ENCODE measurements at regions not wholly inside any gene's neighbourhood (a gene's known extent, or its start where the extent isn't known, plus 50 kb on each side); places are given as distances from the start of the nearest gene placed in this dataset.

DNA sequence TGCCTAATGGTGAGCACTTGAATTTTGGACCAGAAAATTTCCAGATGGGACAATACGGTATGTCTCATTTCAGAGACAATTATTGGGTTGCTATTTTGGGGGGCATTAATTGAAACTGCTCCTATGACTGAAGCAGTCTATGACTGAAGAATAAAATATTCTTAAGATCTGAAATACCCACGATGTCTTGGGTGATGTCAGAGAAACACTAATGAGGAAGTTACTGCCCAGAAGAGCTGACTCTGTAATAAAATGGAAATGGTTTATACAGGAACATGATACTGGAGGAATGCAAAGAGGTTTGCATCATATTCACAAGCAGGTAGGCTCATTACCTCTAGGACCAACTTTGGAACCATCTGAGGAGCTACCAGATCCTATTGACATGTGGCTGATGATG, 68.7 kb downstream of the IL12A start:
- Histone ChIP-seq H3K27me3 (ENCODE audit: insufficient read depth, low read length, poor library complexity) (no peaks in the 10 kb centered on the region), H3K79me2 (ENCODE audit: insufficient read depth, low read length) (no peaks in the 10 kb centered on the region), H3K9ac (ENCODE audit: low read depth, low read length) (no peak overlapping the region), H3K4me3 (ENCODE audit: low read depth in 1 of 2, low read length in 2 of 2) (no peak overlapping the region), H2AFZ (ENCODE audit: low read depth, low read length) (no peak overlapping the region), H3K4me1 (ENCODE audit: insufficient read depth, low read length) (peaks cover 6% of the 10 kb centered on the region; the same call in 1 of the 2 replicates), H3K36me3 (ENCODE audit: insufficient read depth, low read length) (no peaks in the 10 kb centered on the region), H3K27ac (ENCODE audit: low read length) (no peak overlapping the region), H4K20me1 (ENCODE audit: insufficient read depth, low read length) (no peaks in the 10 kb centered on the region), H3K9me3 (ENCODE audit: insufficient read depth, low read length, severe bottlenecking) (no peaks in the 10 kb centered on the region), H3K4me2 (ENCODE audit: insufficient read depth, low read length) (no peak overlapping the region)
- no peak for ATAC-seq (ENCODE audit: insufficient read depth, low read depth)
- no peak for TF ChIP-seq EZH2 (IDR thresholded peaks at IDR 0.05; ENCODE audit: borderline replicate concordance, low read depth, low read length, severe bottlenecking)
- TF ChIP-seq, protein P1, sequence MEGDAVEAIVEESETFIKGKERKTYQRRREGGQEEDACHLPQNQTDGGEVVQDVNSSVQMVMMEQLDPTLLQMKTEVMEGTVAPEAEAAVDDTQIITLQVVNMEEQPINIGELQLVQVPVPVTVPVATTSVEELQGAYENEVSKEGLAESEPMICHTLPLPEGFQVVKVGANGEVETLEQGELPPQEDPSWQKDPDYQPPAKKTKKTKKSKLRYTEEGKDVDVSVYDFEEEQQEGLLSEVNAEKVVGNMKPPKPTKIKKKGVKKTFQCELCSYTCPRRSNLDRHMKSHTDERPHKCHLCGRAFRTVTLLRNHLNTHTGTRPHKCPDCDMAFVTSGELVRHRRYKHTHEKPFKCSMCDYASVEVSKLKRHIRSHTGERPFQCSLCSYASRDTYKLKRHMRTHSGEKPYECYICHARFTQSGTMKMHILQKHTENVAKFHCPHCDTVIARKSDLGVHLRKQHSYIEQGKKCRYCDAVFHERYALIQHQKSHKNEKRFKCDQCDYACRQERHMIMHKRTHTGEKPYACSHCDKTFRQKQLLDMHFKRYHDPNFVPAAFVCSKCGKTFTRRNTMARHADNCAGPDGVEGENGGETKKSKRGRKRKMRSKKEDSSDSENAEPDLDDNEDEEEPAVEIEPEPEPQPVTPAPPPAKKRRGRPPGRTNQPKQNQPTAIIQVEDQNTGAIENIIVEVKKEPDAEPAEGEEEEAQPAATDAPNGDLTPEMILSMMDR (IDR thresholded peaks at IDR 0.05; ENCODE audit: borderline replicate concordance, extremely low read depth, low read length, poor library complexity, severe bottlenecking): no peak
- DNase-seq: no peak

DNA sequence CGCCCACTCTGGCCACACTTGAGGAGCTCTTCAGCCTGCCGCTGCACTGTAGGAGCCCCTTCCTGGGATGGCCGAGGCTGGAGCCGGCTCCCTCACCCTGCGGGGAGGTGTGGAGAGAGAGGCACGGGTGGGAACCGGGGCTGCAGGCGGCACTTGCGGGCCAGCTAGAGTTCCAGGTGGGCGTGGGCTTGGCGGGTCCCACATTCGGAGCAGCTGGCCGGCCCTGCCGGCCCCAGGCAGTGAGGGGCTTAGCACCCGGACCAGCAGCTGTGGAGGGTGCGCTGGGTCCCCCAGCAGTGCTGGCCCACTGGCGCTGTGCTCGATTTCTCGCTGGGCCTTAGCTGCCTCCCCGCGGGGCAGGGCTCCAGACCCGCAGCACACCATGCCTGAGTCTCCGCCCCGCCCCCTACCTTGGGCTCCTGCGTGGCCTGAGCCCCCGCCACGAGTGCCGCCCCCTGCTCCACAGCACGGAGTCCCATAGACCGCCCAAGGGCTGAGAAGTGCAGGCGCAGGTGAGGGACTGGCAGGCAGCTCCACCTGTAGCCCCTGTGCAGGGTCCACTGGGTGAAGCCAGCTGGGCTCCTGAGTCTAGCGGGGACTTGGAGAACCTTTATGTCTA, 71.9 kb downstream of the IL12A start:
- Histone ChIP-seq H3K27me3 (ENCODE audit: insufficient read depth, low read length, poor library complexity) (no peaks in the 10 kb centered on the region), H2AFZ (ENCODE audit: low read depth, low read length) (no peak overlapping the region), H3K4me2 (ENCODE audit: insufficient read depth, low read length) (no peak overlapping the region), H3K4me3 (ENCODE audit: low read depth in 1 of 2, low read length in 2 of 2) (no peak overlapping the region), H3K36me3 (ENCODE audit: insufficient read depth, low read length) (no peaks in the 10 kb centered on the region), H3K27ac (ENCODE audit: low read length) (no peak overlapping the region), H3K79me2 (ENCODE audit: insufficient read depth, low read length) (no peaks in the 10 kb centered on the region), H4K20me1 (ENCODE audit: insufficient read depth, low read length) (no peaks in the 10 kb centered on the region), H3K9ac (ENCODE audit: low read depth, low read length) (no peak overlapping the region), H3K4me1 (ENCODE audit: insufficient read depth, low read length) (peaks cover 6% of the 10 kb centered on the region; the same call in 1 of the 2 replicates), H3K9me3 (ENCODE audit: insufficient read depth, low read length, severe bottlenecking) (no peaks in the 10 kb centered on the region)
- DNase-seq: no peak
- TF ChIP-seq EZH2 (IDR thresholded peaks at IDR 0.05; ENCODE audit: borderline replicate concordance, low read depth, low read length, severe bottlenecking): no peak
- TF ChIP-seq, protein P1 (IDR thresholded peaks at IDR 0.05; ENCODE audit: borderline replicate concordance, extremely low read depth, low read length, poor library complexity, severe bottlenecking): no peak
- no peak for ATAC-seq (ENCODE audit: insufficient read depth, low read depth)

DNA sequence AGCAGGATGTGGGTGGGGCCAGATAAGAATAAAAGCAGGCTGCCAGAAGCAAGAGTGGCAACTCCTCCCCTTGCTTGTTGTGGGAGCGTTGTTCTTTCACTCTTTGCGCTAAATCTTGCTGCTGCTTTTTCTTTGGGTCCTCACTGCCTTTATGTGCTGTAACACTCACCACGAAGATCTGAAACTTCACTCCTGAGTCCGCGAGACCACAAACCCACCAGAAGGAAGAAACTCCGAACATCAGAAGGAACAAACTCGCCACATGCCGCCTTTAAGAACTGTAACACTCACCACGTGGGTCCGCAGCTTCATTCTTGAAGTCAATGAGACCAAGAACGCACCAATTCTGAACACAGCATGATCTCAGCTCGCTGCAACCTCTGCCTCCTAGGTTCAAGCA, 72.9 kb downstream of the IL12A start:
- no peaks in the 10 kb centered on the region for H3K27me3 ChIP-seq (ENCODE audit: insufficient read depth, low read length, poor library complexity)
- H4K20me1 ChIP-seq (ENCODE audit: insufficient read depth, low read length): no peaks in the 10 kb centered on the region
- peaks cover 6% of the 10 kb centered on the region; the same call in 1 of the 2 replicates for H3K4me1 ChIP-seq (ENCODE audit: insufficient read depth, low read length)
- ATAC-seq (ENCODE audit: insufficient read depth, low read depth) (peak; percentile 78), DNase-seq (peak; percentile 59)
- H3K4me3 ChIP-seq (ENCODE audit: low read depth in 1 of 2, low read length in 2 of 2): no peak overlapping the region
- H3K9me3 ChIP-seq (ENCODE audit: insufficient read depth, low read length, severe bottlenecking): no peaks in the 10 kb centered on the region
- no peaks in the 10 kb centered on the region for H3K36me3 ChIP-seq (ENCODE audit: insufficient read depth, low read length)
- H3K4me2 ChIP-seq (ENCODE audit: insufficient read depth, low read length): peak overlapping the region; percentile 46; the same call in 1 of the 2 replicates
- no peaks in the 10 kb centered on the region for H3K79me2 ChIP-seq (ENCODE audit: insufficient read depth, low read length)
- TF ChIP-seq EZH2 (IDR thresholded peaks at IDR 0.05; ENCODE audit: borderline replicate concordance, low read depth, low read length, severe bottlenecking): no peak
- TF ChIP-seq, protein P1 (IDR thresholded peaks at IDR 0.05; ENCODE audit: borderline replicate concordance, extremely low read depth, low read length, poor library complexity, severe bottlenecking): no peak
- H2AFZ ChIP-seq (ENCODE audit: low read depth, low read length): peak overlapping the region; percentile 54
- H3K9ac ChIP-seq (ENCODE audit: low read depth, low read length): no peak overlapping the region
- no peak overlapping the region for H3K27ac ChIP-seq (ENCODE audit: low read length)
